ENCODE measurements at regions not wholly inside any gene's neighbourhood (a gene's known extent, or its start where the extent isn't known, plus 50 kb on each side); places are given as distances from the start of the nearest gene placed in this dataset.

GRCh38 chr1:82710091-82710490 is 909.4 kb downstream of the ADGRL2 start:
- Histone ChIP-seq H3K79me1 (ENCODE audit: low read depth in 1 of 2, low read length in 2 of 2) (no peaks in the 10 kb centered on the region), H2AFZ (replicated peaks; ENCODE audit: low read length, poor library complexity) (no peak overlapping the region), H3K4me3 (ENCODE audit: insufficient read depth, low read depth, low read length) (no peak overlapping the region), H3K18ac (ENCODE audit: low read depth, low read length) (no peak overlapping the region), H2BK120ac (ENCODE audit: low read depth, low read length) (no peak overlapping the region), H4K8ac (ENCODE audit: low read depth in 2 of 2, low read length in 2 of 2) (no peak overlapping the region), H2BK5ac (ENCODE audit: low read depth, low read length, poor library complexity, severe bottlenecking) (no peak overlapping the region), H3K4ac (ENCODE audit: low read depth, low read length) (no peak overlapping the region), H3K4me2 (ENCODE audit: low read depth, low read length) (no peak overlapping the region), H2BK15ac (ENCODE audit: low read depth, low read length) (no peak overlapping the region), H3K27me3 (ENCODE audit: control insufficient read depth, insufficient read depth, low read length) (no peaks in the 10 kb centered on the region), H3K4me1 (ENCODE audit: control insufficient read depth, insufficient read depth, low read length) (no peaks in the 10 kb centered on the region), H3K14ac (replicated peaks; ENCODE audit: low read depth, low read length) (no peak overlapping the region), H4K20me1 (ENCODE audit: insufficient read depth, low read length) (no peaks in the 10 kb centered on the region), H2BK20ac (ENCODE audit: low read depth, low read length) (no peak overlapping the region), H2AK5ac (ENCODE audit: low read depth, low read length) (no peak overlapping the region), H3K9ac (ENCODE audit: low read depth, low read length) (no peak overlapping the region), H3K27ac (ENCODE audit: insufficient read depth, low read length) (no peak overlapping the region), H3K23ac (ENCODE audit: low read depth, low read length) (no peak overlapping the region), H3K36me3 (ENCODE audit: control insufficient read depth, insufficient read depth, low read length) (no peaks in the 10 kb centered on the region), H2AK9ac (replicated peaks; ENCODE audit: low read depth, low read length, poor library complexity) (no peak overlapping the region), H3K9me3 (ENCODE audit: control insufficient read depth, insufficient read depth, low read length) (no peaks in the 10 kb centered on the region), H4K91ac (ENCODE audit: insufficient read depth, low read depth, low read length) (no peak overlapping the region), H3K9me1 (ENCODE audit: insufficient read depth, low read length) (no peaks in the 10 kb centered on the region), H4K5ac (ENCODE audit: low read depth, low read length) (no peak overlapping the region), H3K56ac (ENCODE audit: extremely low read depth, insufficient read depth, low read length) (no peak overlapping the region)
- POLR2A ChIA-PET (ENCODE audit: unreplicated experiment), result no interaction called here
- in situ Hi-C loops (cut with MboI; ENCODE audit: low sequenced_read_pairs), result no loop called here
- BruUV-seq (replicated peaks), result no TSS peak
- dilution Hi-C loops (cut with HindIII; ENCODE audit: low sequenced_read_pairs, unreplicated experiment), result no loop called here
- intact Hi-C loops (cut with micrococcal nuclease), result no loop called here
- ATAC-seq (ENCODE audit: low read depth), result no peak
- TF ChIP-seq USF2 (IDR thresholded peaks at IDR 0.05; ENCODE audit: low read depth, low read length) (no peak), NFE2L2 (IDR thresholded peaks at IDR 0.05; ENCODE audit: low read depth, low read length) (no peak), RFX5 (IDR thresholded peaks at IDR 0.05; ENCODE audit: low read depth, low read length) (no peak), CHD1 (IDR thresholded peaks at IDR 0.05; ENCODE audit: low read depth, low read length) (no peak), ELK1 (IDR thresholded peaks at IDR 0.05; ENCODE audit: borderline replicate concordance, low read depth, low read length) (no peak), POLR2A (IDR thresholded peaks at IDR 0.05; ENCODE audit: low read depth, low read length) (no peak), CTCF (conservative IDR thresholded peaks at IDR 0.05; ENCODE audit: low read depth, low read length) (no peak), CEBPB (IDR thresholded peaks at IDR 0.05; ENCODE audit: low read depth, low read length) (no peak), MXI1 (IDR thresholded peaks at IDR 0.05; ENCODE audit: borderline replicate concordance, low read depth, low read length) (no peak), RAD21 (IDR thresholded peaks at IDR 0.05; ENCODE audit: low read length) (no peak), BHLHE40 (IDR thresholded peaks at IDR 0.05; ENCODE audit: low read depth, low read length) (no peak), SMC3 (IDR thresholded peaks at IDR 0.05; ENCODE audit: low read depth, low read length) (no peak), RCOR1 (IDR thresholded peaks at IDR 0.05; ENCODE audit: insufficient replicate concordance, low read length) (no peak), MAFK (IDR thresholded peaks at IDR 0.05; ENCODE audit: low read depth, low read length) (no peak), FOS (IDR thresholded peaks at IDR 0.05; ENCODE audit: low read depth, low read length) (no peak), MAZ (IDR thresholded peaks at IDR 0.05; ENCODE audit: borderline replicate concordance, low read depth, low read length) (no peak)
- DNase-seq, result no peak
- CTCF ChIA-PET, result no interaction called here
